ENCODE measurements at regions not wholly inside any gene's neighbourhood (a gene's known extent, or its start where the extent isn't known, plus 50 kb on each side); places are given as distances from the start of the nearest gene placed in this dataset.

GRCh38 chr1:233516732-233517131, 97.2 kb upstream of the KCNK1 start:
- no peak for TF ChIP-seq CTCF (IDR thresholded peaks at IDR 0.05 in 8 of 11, conservative IDR thresholded peaks at IDR 0.05 in 3 of 11)
- TF ChIP-seq POLR2AphosphoS5 (IDR thresholded peaks at IDR 0.05) = no peak

Measured in spleen (tissue), 7 donors.